Spinal cord (tissue), 9 donors: ENCODE measurements at regions not wholly inside any gene's neighbourhood (a gene's known extent, or its start where the extent isn't known, plus 50 kb on each side); places are given as distances from the start of the nearest gene placed in this dataset.

Source experiments
- DNase-seq, 6 donors: peaks; one replicate each; pipeline versions ENCODE4 v3.0.0 to v3.0.0-alpha.2; 2013 to 2015; ENCODE audit warnings: low spot score in 6 of 6, low read depth in 4 of 6
- H3K27ac ChIP-seq: one replicate; pipeline ENCODE4 v1.5.1; 2013; ENCODE audit warnings: low read depth, low read length, control low read depth
- H3K27me3 ChIP-seq: one replicate; pipeline ENCODE4 v1.6.1; 2013; ENCODE audit warnings: low read length; ENCODE audit not compliant: control insufficient read depth, insufficient read depth
- H3K36me3 ChIP-seq: one replicate; pipeline ENCODE4 v1.6.1; 2013; ENCODE audit warnings: low read length; ENCODE audit not compliant: control insufficient read depth, insufficient read depth
- H3K4me1 ChIP-seq: one replicate; pipeline ENCODE4 v1.6.1; 2013; ENCODE audit warnings: low read length; ENCODE audit not compliant: control insufficient read depth, insufficient read depth
- H3K4me3 ChIP-seq: one replicate; pipeline ENCODE4 v1.5.1; 2013; ENCODE audit warnings: low read depth, low read length, control low read depth
- H3K9me3 ChIP-seq: one replicate; pipeline ENCODE4 v1.6.1; 2013; ENCODE audit warnings: low read length; ENCODE audit not compliant: control insufficient read depth, insufficient read depth
- WGBS: methylation state at CpG from one replicate; pipeline ENCODE4 v1.1.5; 2013; ENCODE audit warnings: missing lambda C conversion rate; ENCODE audit not compliant: insufficient coverage; 5-methylcytosine and 5-hydroxymethylcytosine counted together
- donor health status: healthy.

- Histone ChIP-seq H3K36me3 (no peaks in the 10 kb centered on the region), H3K4me3 (no peak overlapping the region), H3K27me3 (peaks cover 14% of the 10 kb centered on the region), H3K4me1 (peaks cover 10% of the 10 kb centered on the region), H3K9me3 (no peaks in the 10 kb centered on the region), H3K27ac (no peak overlapping the region)
- DNase-seq, result no peak
- 92% methylated on average over 5 of the region's 9 CpGs for WGBS
These were observed 598.3 kb downstream of the CCDC171 start for GRCh38 chr9:16150938-16151650.

GRCh38 chr9:16152276-16153101 lies 599.6 kb downstream of the CCDC171 start:
- no peaks in the 10 kb centered on the region for H3K9me3 ChIP-seq
- WGBS, result 46% methylated on average over 11 of the region's 12 CpGs
- DNase-seq, result peak in 1 of 6 donors; percentile 67
- no peak overlapping the region for H3K4me3 ChIP-seq
- peaks cover 10% of the 10 kb centered on the region for H3K4me1 ChIP-seq
- H3K36me3 ChIP-seq, result no peaks in the 10 kb centered on the region
- H3K27ac ChIP-seq, result no peak overlapping the region
- H3K27me3 ChIP-seq, result peaks cover 14% of the 10 kb centered on the region

DNA sequence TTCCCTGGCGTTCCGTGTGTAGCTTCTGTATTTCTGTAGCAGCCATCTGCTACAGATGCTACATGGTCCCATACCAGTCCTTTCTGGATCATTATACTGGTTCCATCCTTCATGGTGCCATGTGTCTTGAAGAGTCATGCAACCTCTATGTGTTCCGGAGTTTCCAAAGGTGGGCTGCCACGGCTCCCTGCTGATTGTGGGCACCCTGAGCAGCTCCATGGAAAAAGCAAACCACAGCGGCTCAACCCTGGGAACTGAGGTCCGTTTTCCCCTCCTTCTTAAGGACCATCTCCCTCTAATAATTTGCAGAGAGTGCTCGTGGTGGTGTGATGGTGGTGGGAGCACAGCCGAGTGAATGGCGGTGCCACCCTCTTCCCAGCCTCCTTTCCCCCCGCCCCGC lies 600.4 kb downstream of the CCDC171 start:
- no peaks in the 10 kb centered on the region for H3K36me3 ChIP-seq
- H3K27ac ChIP-seq, result no peak overlapping the region
- DNase-seq, result no peak
- peaks cover 14% of the 10 kb centered on the region for H3K27me3 ChIP-seq
- no peaks in the 10 kb centered on the region for H3K9me3 ChIP-seq
- WGBS, result 86% methylated on average over 7 of the region's 11 CpGs
- H3K4me3 ChIP-seq, result no peak overlapping the region
- H3K4me1 ChIP-seq, result peaks cover 10% of the 10 kb centered on the region

DNA sequence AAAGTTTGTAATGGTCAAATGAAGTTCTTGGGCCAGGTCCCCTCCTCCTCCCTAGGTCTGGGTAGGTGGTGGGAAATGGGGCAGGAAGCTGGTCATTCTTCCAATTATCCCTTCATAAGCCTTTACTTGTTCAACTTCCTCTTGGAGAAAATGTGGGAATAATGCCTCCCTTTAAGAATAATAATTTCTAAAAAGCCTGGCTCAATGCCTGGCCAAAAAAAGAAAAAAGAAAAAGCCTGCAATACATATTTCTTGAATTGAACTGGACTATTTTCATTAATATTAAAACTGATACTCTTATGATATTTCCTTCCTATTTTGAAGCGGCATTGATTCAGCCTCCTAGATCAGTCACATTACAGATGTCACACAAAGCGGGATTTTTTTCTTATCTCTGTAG lies 600.9 kb downstream of the CCDC171 start:
- no peak overlapping the region for H3K4me3 ChIP-seq
- H3K27me3 ChIP-seq, result peaks cover 14% of the 10 kb centered on the region
- no peak overlapping the region for H3K27ac ChIP-seq
- H3K4me1 ChIP-seq, result peaks cover 10% of the 10 kb centered on the region
- H3K36me3 ChIP-seq, result no peaks in the 10 kb centered on the region
- no CpG with 5 or more reads among the region's 2 CpGs for WGBS
- no peaks in the 10 kb centered on the region for H3K9me3 ChIP-seq
- no peak for DNase-seq

GRCh38 chr9:16154521-16155078 lies 601.8 kb downstream of the CCDC171 start:
- Histone ChIP-seq H3K4me1 (peaks cover 10% of the 10 kb centered on the region), H3K4me3 (no peak overlapping the region), H3K27ac (no peak overlapping the region), H3K9me3 (no peaks in the 10 kb centered on the region), H3K36me3 (no peaks in the 10 kb centered on the region), H3K27me3 (peaks cover 14% of the 10 kb centered on the region)
- 8% methylated on average over 25 of the region's 28 CpGs for WGBS
- DNase-seq, result peak in 3 of 6 donors; percentile 15 to 80 (median 68)

- Histone ChIP-seq H3K9me3 (no peaks in the 10 kb centered on the region), H3K36me3 (no peaks in the 10 kb centered on the region), H3K27me3 (peaks cover 12% of the 10 kb centered on the region), H3K4me3 (no peak overlapping the region), H3K4me1 (peaks cover 10% of the 10 kb centered on the region), H3K27ac (no peak overlapping the region)
- DNase-seq, result no peak
- 100% methylated on average over 1 of the region's 4 CpGs for WGBS
These were observed 603.0 kb downstream of the CCDC171 start for GRCh38 chr9:16155878-16156277.

GRCh38 chr9:16157216-16157615 lies 604.4 kb downstream of the CCDC171 start:
- H3K27me3 ChIP-seq, result peaks cover 4% of the 10 kb centered on the region
- peaks cover 10% of the 10 kb centered on the region for H3K4me1 ChIP-seq
- H3K27ac ChIP-seq, result no peak overlapping the region
- H3K4me3 ChIP-seq, result no peak overlapping the region
- no peak for DNase-seq
- WGBS, result no CpG with 5 or more reads among the region's 3 CpGs
- no peaks in the 10 kb centered on the region for H3K9me3 ChIP-seq
- no peaks in the 10 kb centered on the region for H3K36me3 ChIP-seq

- DNase-seq, result no peak
- Histone ChIP-seq H3K9me3 (no peaks in the 10 kb centered on the region), H3K4me3 (no peak overlapping the region), H3K27me3 (peaks cover under 1% of the 10 kb centered on the region), H3K4me1 (peaks cover 10% of the 10 kb centered on the region), H3K36me3 (no peaks in the 10 kb centered on the region), H3K27ac (no peak overlapping the region)
- WGBS, result no CpG with 5 or more reads among the region's 4 CpGs
These were observed 604.8 kb downstream of the CCDC171 start for GRCh38 chr9:16157651-16158050.

- H3K4me1 ChIP-seq, result peaks cover 9% of the 10 kb centered on the region
- H3K36me3 ChIP-seq, result no peaks in the 10 kb centered on the region
- no peak overlapping the region for H3K4me3 ChIP-seq
- WGBS, result 66% methylated on average over 6 of the region's 9 CpGs
- no peaks in the 10 kb centered on the region for H3K9me3 ChIP-seq
- H3K27me3 ChIP-seq, result no peaks in the 10 kb centered on the region
- H3K27ac ChIP-seq, result no peak overlapping the region
- DNase-seq, result peak in 1 of 6 donors; percentile 57
These were observed 605.2 kb downstream of the CCDC171 start for GRCh38 chr9:16158093-16158492.
